SK-N-SH (cell line): ENCODE measurements at regions not wholly inside any gene's neighbourhood (a gene's known extent, or its start where the extent isn't known, plus 50 kb on each side); places are given as distances from the start of the nearest gene placed in this dataset.

Experiments
- CTCF ChIA-PET: fragments of 300-600, 350-600 bp; formaldehyde crosslinking; extraction: SDS; loops from one replicate; lab custom pipeline; 2021; lab: Yijun Ruan, JAX
- POLR2A ChIA-PET: fragments of 350-600 bp; sonication (Branson Sonifier 250); formaldehyde crosslinking; extraction: SDS; loops from one replicate; lab custom pipeline; 2020; ENCODE audit warnings: antibody characterized with exemption, inconsistent platforms; lab: Yijun Ruan, JAX
- DNase-seq: peaks from one replicate; pipeline ENCODE4 v3.0.0; 2012
- H2AFZ ChIP-seq: fragments of 200-600 bp; sonication (generic); 2 replicates; pipeline ENCODE4 v1.8.1; 2016; ENCODE audit warnings: antibody characterized with exemption, mild to moderate bottlenecking, low read depth
- H3F3A ChIP-seq: fragments of 200-600 bp; sonication (generic); replicated peaks from 2 replicates; pipeline ENCODE3; 2016; ENCODE audit warnings: antibody characterized with exemption, mild to moderate bottlenecking; ENCODE audit not compliant: insufficient read depth
- H3K27ac ChIP-seq, 2 experiments: fragments of 200-500 bp in 1 of 2; fragments of 200-600 bp in 1 of 2; sonication (Bioruptor generic) in 1 of 2; sonication (generic), shearing (Covaris generic) in 1 of 2; 2 replicates each; pipeline versions ENCODE4 v1.5.1 to v1.6.1; 2014 to 2016; ENCODE audit warnings: low read depth in 2 of 2, inconsistent platforms in 1 of 2, low read length in 1 of 2, mild to moderate bottlenecking in 1 of 2, mixed read lengths in 1 of 2
- H3K27me3 ChIP-seq: fragments of 200-600 bp; sonication (generic), shearing (Covaris generic); 2 replicates; pipeline ENCODE4 v1.6.1; 2016; ENCODE audit warnings: mixed run types; ENCODE audit not compliant: insufficient read depth
- H3K36me3 ChIP-seq, 2 experiments: fragments of 200-500 bp in 1 of 2; fragments of 200-600 bp in 1 of 2; sonication (Bioruptor generic) in 1 of 2; sonication (generic) in 1 of 2; replicated peaks in 1 of 2; 2 replicates each; pipeline versions ENCODE3 to v1.5.1; 2014 to 2016; ENCODE audit warnings: low read length in 1 of 2, mild to moderate bottlenecking in 1 of 2; ENCODE audit not compliant: insufficient read depth in 2 of 2, control insufficient read depth in 1 of 2
- H3K4me1 ChIP-seq, 2 experiments: fragments of 200-500 bp in 1 of 2; fragments of 200-600 bp in 1 of 2; sonication (Bioruptor generic) in 1 of 2; sonication (generic), shearing (Covaris generic) in 1 of 2; 2 replicates each; pipeline versions ENCODE4 v1.5.1 to v1.6.1; 2014 to 2016; ENCODE audit warnings: low read depth in 1 of 2, low read length in 1 of 2, mixed run types in 1 of 2; ENCODE audit not compliant: insufficient read depth in 2 of 2, control insufficient read depth in 1 of 2
- H3K4me2 ChIP-seq: fragments of 200-600 bp; sonication (generic), shearing (Covaris generic); 2 replicates; pipeline ENCODE4 v1.6.1; 2017; ENCODE audit warnings: mixed run types
- H3K4me3 ChIP-seq, 2 experiments: fragments of 200-500 bp in 1 of 2; fragments of 200-600 bp in 1 of 2; sonication (Bioruptor generic) in 1 of 2; sonication (generic), shearing (Covaris generic) in 1 of 2; 2 replicates each; pipeline versions ENCODE4 v1.5.1 to v1.8.1; 2014 to 2016; ENCODE audit warnings: low read depth in 2 of 2, inconsistent platforms in 1 of 2, low read length in 1 of 2, mild to moderate bottlenecking in 1 of 2, mixed read lengths in 1 of 2, moderate library complexity in 1 of 2
- H3K79me2 ChIP-seq: fragments of 200-600 bp; sonication (generic); 2 replicates; pipeline ENCODE4 v1.8.1; 2017; ENCODE audit warnings: mild to moderate bottlenecking; ENCODE audit not compliant: insufficient read depth
- H3K9ac ChIP-seq: fragments of 200-600 bp; sonication (generic); 2 replicates; pipeline ENCODE4 v1.6.1; 2017; ENCODE audit warnings: mixed run types
- H3K9me2 ChIP-seq: fragments of 200-600 bp; sonication (generic); 2 replicates; pipeline ENCODE4 v1.6.1; 2017; ENCODE audit warnings: mixed run types
- H3K9me3 ChIP-seq: fragments of 200-600 bp; sonication (generic); 2 replicates; pipeline ENCODE4 v1.6.1; 2017; ENCODE audit warnings: mixed run types, mild to moderate bottlenecking, moderate library complexity
- H4K20me1 ChIP-seq: fragments of 200-600 bp; sonication (generic); 2 replicates; pipeline ENCODE4 v1.6.1; 2017; ENCODE audit warnings: mild to moderate bottlenecking, mixed run types; ENCODE audit not compliant: insufficient read depth
- ELF1 ChIP-seq: IDR thresholded peaks from 2 replicates; pipeline ENCODE4 v1.4.0; 2012
- EP300 ChIP-seq, 2 experiments: IDR thresholded peaks; 2 replicates each; pipeline versions ENCODE4 v1.4.0 to v1.6.1; 2012; ENCODE audit warnings: borderline replicate concordance in 1 of 2, low read depth in 1 of 2, low read length in 1 of 2
- FOXJ3 ChIP-seq: sonication (generic); formaldehyde crosslinking; IDR thresholded peaks from 2 replicates; pipeline ENCODE4 v1.5.1; 2020; ENCODE audit warnings: mild to moderate bottlenecking, missing genetic modification reagents
- FOXM1 ChIP-seq: IDR thresholded peaks from 2 replicates; pipeline ENCODE4 v1.4.0; 2012; ENCODE audit warnings: low read depth, mild to moderate bottlenecking
- GABPA ChIP-seq: IDR thresholded peaks from 2 replicates; pipeline ENCODE4 v1.4.0; 2012; ENCODE audit warnings: low read depth, mild to moderate bottlenecking
- GATA2 ChIP-seq: sonication (generic); formaldehyde crosslinking; IDR thresholded peaks from 2 replicates; pipeline ENCODE4 v1.5.0; 2020; ENCODE audit warnings: mild to moderate bottlenecking, missing genetic modification reagents
- IRF3 ChIP-seq: fragments of 150-350 bp; IDR thresholded peaks from 2 replicates; pipeline ENCODE4 v1.6.1; 2016; ENCODE audit warnings: mild to moderate bottlenecking, low read depth, low read length
- JUND ChIP-seq: IDR thresholded peaks from 2 replicates; pipeline ENCODE4 v1.4.0; 2012
- MAX ChIP-seq: IDR thresholded peaks from 2 replicates; pipeline ENCODE4 v1.4.0; 2012; ENCODE audit warnings: low read depth
- POLR2AphosphoS5 ChIP-seq: IDR thresholded peaks from 2 replicates; pipeline ENCODE4 v1.6.1; 2012; ENCODE audit warnings: low read depth, low read length
- RAD21 ChIP-seq: IDR thresholded peaks from 2 replicates; pipeline ENCODE4 v1.6.1; 2012; ENCODE audit warnings: mild to moderate bottlenecking, low read length
- SIN3A ChIP-seq: IDR thresholded peaks from 2 replicates; pipeline ENCODE4 v1.6.1; 2012; ENCODE audit warnings: low read depth, mild to moderate bottlenecking, low read length, moderate library complexity, borderline replicate concordance
- SMC3 ChIP-seq: IDR thresholded peaks from 2 replicates; pipeline ENCODE4 v1.6.1; 2012; ENCODE audit warnings: low read depth, low read length, improper control_type of control experiment
- TAF1 ChIP-seq: IDR thresholded peaks from 2 replicates; pipeline ENCODE4 v1.6.1; 2012; ENCODE audit warnings: low read depth, mild to moderate bottlenecking, low read length, moderate library complexity, borderline replicate concordance
- TCF12 ChIP-seq: IDR thresholded peaks from 2 replicates; pipeline ENCODE4 v1.4.0; 2012
- TEAD4 ChIP-seq: IDR thresholded peaks from 2 replicates; pipeline ENCODE4 v1.4.0; 2012; ENCODE audit warnings: mild to moderate bottlenecking, borderline replicate concordance; ENCODE audit not compliant: insufficient read depth
- YY1 ChIP-seq: IDR thresholded peaks from 2 replicates; pipeline ENCODE4 v1.4.0; 2012; ENCODE audit warnings: low read depth, mild to moderate bottlenecking
- ZBTB33 ChIP-seq: IDR thresholded peaks from 2 replicates; pipeline ENCODE4 v1.4.0; 2012; ENCODE audit warnings: low read depth, borderline replicate concordance
- WGBS: methylation state at CpG from one replicate; pipeline ENCODE4 v1.1.6; 2017; ENCODE audit warnings: low lambda C conversion rate; 5-methylcytosine and 5-hydroxymethylcytosine counted together
- TF ChIP-seq, protein P1 (sequence below): IDR thresholded peaks from 2 replicates; pipeline ENCODE4; 2012

- H3K9ac ChIP-seq = no peak overlapping the region
- H3K4me1 ChIP-seq = no peaks in the 10 kb centered on the region
- no peaks in the 10 kb centered on the region for H4K20me1 ChIP-seq
- CTCF ChIA-PET = no interaction called here
- no peaks in the 10 kb centered on the region for H3K9me2 ChIP-seq
- no peaks in the 10 kb centered on the region for H3K27me3 ChIP-seq
- POLR2A ChIA-PET = no interaction called here
- H3K4me2 ChIP-seq = no peak overlapping the region
- no peak for TF ChIP-seq ZBTB33
- TF ChIP-seq TEAD4 = no peak
- no peak for TF ChIP-seq POLR2AphosphoS5
- no peak for TF ChIP-seq SMC3
- TF ChIP-seq SIN3A = no peak
- TF ChIP-seq ELF1 = no peak
- TF ChIP-seq MAX = no peak
- TF ChIP-seq, protein P1, sequence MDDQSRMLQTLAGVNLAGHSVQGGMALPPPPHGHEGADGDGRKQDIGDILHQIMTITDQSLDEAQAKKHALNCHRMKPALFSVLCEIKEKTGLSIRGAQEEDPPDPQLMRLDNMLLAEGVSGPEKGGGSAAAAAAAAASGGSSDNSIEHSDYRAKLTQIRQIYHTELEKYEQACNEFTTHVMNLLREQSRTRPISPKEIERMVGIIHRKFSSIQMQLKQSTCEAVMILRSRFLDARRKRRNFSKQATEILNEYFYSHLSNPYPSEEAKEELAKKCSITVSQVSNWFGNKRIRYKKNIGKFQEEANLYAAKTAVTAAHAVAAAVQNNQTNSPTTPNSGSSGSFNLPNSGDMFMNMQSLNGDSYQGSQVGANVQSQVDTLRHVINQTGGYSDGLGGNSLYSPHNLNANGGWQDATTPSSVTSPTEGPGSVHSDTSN = no peak
- no peak for TF ChIP-seq IRF3
- no peak for TF ChIP-seq GATA2 (CRISPR knock-in tag)
- TF ChIP-seq GABPA = no peak
- H3K9me3 ChIP-seq = no peaks in the 10 kb centered on the region
- no peaks in the 10 kb centered on the region for H3K36me3 ChIP-seq
- H3K27ac ChIP-seq = no peak overlapping the region
- DNase-seq = no peak
- no peak overlapping the region for H3K4me3 ChIP-seq
- H3F3A ChIP-seq = no peaks in the 10 kb centered on the region
- no peaks in the 10 kb centered on the region for H3K79me2 ChIP-seq
- 14% methylated on average over 6 of the region's 6 CpGs for WGBS
- no peak overlapping the region for H2AFZ ChIP-seq
Measured at GRCh38 chr4:23579166-23579565, 310.7 kb downstream of the PPARGC1A start.

DNA sequence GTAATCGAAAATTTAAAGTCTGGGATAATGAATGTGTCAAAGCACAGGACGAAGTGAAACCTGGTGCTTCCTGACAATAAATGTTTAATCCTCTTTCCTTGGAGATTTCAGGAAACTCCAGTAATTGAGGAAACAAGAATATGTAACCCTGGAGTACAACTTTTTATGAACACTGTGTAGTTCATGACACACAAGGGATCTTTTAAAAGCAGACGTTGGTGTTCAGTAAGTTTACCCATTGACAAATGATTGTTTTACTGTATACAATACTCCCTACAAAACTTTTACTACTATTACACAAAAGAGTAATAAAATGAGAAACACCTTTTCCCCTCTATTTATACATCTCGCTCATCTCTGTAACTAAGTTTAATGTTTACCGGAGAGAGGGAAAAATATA, 312.4 kb downstream of the PPARGC1A start:
- CTCF ChIA-PET = no interaction called here
- no peak overlapping the region for H3K27ac ChIP-seq
- no peaks in the 10 kb centered on the region for H3K9me3 ChIP-seq
- H3K9me2 ChIP-seq = no peaks in the 10 kb centered on the region
- H3K4me3 ChIP-seq = no peak overlapping the region
- TF ChIP-seq GABPA (no peak), FOXM1 (no peak), EP300 (IDR thresholded peaks at IDR 0.05; ENCODE audit: borderline replicate concordance in 1 of 2, low read depth in 1 of 2, low read length in 1 of 2) (no peak), RAD21 (no peak), SMC3 (no peak), IRF3 (no peak), FOXJ3 (CRISPR knock-in tag) (no peak), ZBTB33 (no peak), JUND (no peak), TAF1 (no peak), TCF12 (no peak), YY1 (no peak)
- TF ChIP-seq, protein P1 = no peak
- H3K27me3 ChIP-seq = no peaks in the 10 kb centered on the region
- POLR2A ChIA-PET = no interaction called here
- no peaks in the 10 kb centered on the region for H3K79me2 ChIP-seq
- H3K36me3 ChIP-seq = no peaks in the 10 kb centered on the region
- H3K4me2 ChIP-seq = no peak overlapping the region
- H2AFZ ChIP-seq = no peak overlapping the region
- H4K20me1 ChIP-seq = no peaks in the 10 kb centered on the region
- H3K4me1 ChIP-seq = no peaks in the 10 kb centered on the region
- H3F3A ChIP-seq = no peaks in the 10 kb centered on the region
- H3K9ac ChIP-seq = no peak overlapping the region
- WGBS = 22% methylated on average over 5 of the region's 5 CpGs
- DNase-seq = no peak
